GM21360 (cell line): ENCODE measurements at regions not wholly inside any gene's neighbourhood (a gene's known extent, or its start where the extent isn't known, plus 50 kb on each side); places are given as distances from the start of the nearest gene placed in this dataset.

ENCODE experiments used
- ATAC-seq: cut with Tn5 transposase; IDR thresholded peaks from one replicate; pipeline ENCODE4 v1.9.1; 2021; ENCODE audit warnings: mild to moderate bottlenecking, moderate library complexity; ENCODE audit not compliant: unreplicated experiment

DNA sequence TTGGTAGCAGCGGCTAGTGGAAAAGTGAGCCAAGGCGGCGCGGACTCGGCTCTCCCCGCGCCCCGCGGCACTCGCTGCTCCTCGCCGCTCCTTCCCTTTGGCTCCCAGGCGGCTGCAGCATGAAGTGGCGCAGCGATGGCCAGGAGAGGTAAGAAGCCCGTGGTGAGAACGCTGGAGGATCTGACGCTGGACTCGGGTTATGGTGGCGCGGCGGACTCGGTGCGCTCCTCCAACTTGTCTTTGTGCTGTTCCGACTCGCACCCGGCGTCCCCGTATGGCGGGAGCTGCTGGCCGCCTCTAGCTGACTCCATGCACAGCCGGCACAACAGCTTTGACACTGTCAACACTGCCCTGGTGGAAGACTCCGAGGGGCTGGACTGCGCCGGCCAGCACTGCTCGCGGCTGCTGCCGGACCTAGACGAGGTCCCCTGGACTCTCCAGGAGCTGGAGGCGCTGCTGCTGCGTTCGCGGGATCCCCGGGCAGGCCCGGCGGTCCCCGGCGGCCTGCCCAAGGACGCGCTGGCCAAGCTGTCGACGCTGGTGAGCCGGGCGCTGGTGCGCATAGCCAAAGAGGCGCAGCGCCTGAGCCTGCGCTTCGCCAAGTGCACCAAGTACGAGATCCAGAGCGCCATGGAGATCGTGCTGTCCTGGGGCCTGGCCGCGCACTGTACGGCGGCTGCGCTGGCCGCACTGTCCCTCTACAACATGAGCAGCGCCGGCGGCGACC is 225.6 kb upstream of the CRY1 start:
- no peak for ATAC-seq

DNA sequence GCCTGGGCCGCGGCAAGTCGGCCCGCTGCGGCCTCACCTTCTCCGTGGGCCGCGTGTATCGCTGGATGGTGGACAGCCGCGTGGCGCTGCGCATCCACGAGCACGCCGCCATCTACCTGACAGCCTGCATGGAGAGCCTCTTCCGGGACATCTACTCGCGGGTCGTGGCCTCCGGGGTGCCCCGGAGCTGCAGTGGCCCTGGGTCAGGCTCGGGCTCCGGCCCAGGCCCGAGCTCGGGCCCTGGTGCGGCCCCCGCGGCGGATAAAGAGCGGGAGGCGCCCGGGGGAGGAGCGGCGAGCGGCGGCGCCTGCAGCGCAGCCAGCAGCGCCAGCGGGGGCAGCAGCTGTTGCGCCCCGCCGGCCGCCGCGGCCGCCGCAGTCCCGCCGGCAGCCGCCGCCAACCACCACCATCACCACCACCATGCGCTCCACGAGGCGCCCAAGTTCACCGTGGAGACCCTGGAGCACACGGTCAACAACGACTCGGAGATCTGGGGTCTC is 226.2 kb upstream of the CRY1 start:
- no peak for ATAC-seq

DNA sequence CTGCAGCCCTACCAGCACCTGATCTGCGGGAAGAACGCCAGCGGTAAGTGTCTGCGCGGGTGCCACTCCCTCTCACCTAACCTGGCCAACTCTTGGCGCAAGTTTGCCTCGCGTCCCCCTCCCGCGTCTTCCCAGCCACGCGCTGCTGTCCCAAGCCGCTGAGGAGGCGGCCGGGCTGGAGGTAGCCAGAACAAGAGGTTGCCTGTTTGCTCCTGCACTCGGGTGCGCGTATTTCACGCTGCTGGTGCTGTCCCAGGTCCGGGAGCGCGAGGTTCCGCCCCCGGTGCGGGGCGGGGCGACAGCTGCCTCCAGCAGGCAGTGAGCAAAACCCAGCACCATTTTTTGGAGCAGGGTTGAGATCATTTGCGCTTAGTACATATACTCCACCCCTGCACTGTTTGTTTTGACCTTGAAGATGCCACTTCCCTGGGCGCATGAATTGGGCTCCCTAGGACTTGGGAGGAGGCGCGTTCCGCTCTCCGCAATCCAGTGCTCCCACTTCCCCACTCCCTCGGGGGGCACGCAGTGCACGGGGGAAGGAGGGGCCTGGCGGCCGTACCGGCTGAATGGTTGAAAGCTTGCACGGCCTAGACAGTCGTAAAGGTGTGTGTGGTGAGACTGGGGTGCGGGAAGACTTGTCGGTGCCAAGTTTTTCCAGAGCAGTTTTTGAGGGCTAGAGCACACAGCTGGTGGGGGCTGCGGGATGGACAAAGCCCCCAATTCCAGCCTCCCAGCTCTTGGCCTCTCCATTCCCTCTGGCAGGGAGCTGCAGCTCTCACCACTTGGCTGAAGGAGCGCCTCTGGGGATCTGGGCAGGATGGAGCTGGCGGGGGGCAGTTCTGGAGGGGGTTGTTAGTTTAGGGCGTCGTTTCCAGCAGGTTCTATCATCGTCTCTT is 226.9 kb upstream of the CRY1 start:
- ATAC-seq = no peak

DNA sequence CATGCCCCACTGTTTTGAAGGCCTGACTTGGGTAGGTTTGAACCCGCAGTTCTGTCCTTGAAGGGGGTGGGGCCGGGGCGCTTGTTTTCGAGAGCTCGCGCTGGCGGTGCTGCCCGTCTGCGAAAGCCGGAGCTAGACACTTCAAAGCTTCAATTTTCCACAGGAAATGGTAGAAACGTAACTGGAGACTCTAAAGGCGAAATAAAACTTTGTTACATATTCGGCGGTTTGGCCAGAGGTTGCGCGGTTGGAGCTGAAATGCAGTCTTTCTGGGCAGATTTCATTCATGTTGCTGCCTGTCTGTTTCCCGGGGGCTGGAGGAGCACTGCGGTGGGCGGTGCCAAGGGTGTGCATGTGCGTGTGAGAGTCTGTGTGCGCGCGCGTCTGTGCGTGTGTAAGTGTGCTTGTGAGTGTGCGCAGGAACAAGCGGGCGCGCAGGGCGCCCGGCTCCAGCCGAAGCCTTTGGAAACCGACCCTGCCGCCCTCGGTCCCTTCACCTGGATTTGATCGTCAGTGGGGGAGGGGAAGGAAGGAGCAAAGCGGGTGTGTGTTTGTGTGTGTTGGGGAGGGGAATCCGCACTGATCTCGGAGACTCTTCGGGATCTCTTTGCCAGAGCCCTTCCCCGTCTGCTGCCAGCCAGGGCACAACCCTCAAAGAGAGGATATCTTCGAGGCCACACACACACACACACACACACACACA is 227.7 kb upstream of the CRY1 start:
- no peak for ATAC-seq

DNA sequence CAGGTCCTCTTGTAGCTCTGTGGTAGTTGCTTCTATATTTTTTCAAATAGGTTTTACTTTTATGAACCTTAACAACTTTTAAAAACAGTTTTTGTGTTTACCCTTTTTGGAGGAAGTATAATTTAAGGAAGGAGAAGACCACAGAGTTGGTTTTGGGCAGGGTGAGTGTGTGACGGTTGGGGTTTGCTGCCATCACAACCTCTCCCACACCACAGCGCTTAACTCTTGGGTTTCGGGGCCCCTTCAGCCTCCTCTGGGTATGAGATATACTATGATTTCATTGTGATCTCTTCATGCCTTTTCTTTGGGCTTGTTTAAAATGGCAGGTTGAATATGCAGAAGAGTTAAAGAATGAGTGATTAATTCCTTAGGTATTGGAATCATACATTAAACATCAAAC is 228.7 kb upstream of the CRY1 start:
- ATAC-seq = no peak

DNA sequence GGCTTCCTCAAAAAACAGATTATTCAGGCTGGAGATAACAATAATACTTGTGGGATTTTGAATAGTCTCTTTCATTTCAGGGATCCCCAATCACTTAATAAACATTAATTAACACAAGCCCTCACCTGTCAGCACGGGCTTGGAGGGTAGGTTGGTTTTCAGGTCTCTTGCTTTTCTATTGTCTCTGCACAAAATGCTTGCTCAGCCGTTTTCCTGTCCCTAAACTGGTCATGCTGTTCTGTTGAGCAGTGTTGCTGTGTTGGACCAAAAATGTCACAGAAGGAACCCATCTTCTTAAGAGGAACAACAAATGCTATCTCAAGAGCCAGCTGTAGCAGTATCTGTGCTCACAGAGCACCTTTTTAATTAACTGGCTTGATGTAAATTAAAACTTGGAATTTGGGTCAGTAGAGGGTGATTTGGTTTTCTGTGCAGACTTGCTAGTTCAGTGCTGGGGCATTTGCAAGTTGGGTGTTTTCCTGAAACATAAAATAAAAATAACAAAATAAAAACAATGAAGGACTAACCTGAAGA is 231.8 kb upstream of the CRY1 start:
- ATAC-seq = no peak

DNA sequence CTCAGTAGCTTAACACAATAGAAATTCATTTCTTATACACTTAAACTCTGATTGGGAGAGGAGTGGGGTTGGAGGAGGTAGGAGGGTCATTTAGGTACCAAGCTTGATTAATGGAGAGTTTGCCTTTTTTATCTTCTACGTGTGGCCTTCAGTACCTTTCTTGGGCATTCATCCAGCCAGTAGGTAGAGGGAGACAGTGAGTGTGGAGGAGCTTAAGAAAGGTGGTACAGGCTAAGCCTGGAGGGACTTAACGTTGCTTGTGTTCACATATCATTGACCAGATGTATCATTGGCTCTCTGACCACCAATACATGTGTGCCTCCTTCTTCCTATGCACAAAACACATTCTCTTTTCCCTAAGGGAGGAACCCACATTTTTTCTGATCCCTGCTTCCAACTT is 232.9 kb upstream of the CRY1 start:
- ATAC-seq = no peak

DNA sequence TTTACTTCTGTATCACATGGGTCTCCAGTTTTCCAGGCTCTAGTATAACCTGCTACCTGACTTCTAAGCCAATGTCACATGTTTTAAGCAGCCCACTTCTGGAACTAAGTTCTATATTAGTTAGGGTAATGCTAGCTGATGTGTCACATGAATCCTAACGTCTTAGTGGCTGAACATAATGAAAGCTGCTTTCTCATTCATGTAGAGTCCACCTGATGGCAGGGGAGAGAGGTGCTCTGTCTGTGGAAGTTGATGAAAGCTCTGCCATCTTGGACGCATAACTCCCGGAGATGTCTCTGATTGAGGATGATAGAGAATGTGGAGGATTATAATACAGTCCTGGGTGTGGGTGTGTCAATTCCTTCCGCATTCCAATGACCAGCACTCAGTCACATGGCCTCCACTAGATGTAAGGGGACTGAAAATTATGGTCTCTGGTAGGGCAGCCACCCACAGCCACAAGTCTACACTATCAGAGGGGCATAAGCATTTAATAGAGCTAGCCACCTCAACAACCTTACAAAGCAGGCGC is 234.4 kb upstream of the CRY1 start:
- ATAC-seq = no peak

DNA sequence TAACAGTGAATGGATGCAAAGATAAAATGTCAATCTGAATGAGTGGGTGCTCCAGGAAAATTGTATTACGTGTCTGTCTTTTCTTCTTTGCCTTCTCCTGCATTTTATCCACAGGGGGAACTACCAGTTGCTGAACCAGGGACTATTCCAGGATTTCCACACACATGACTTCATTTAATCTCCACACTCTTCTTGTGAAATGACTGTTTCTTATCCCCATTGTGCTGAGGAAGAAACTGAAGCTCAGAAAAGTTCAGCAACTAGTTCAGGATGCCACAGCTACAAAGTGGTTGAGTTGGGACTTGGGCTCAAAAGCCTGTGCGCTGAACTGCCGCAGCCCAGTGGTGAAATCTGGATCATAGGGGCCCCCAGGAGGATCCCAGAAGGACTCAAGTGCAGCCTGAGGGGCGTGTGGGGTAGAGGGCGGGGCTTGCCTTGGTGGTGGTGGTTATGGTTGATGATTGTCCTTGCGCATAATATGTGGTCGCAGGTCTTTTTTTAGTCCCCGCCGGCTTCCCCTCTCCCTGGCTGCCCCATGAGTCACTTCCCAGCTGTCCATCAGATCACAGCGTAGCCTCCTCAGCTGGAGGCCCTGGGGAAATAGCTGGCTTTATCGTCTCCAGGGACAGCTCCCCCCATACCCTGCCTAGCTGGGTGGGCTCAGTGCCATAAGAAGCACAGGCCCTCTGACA is 235.2 kb upstream of the CRY1 start:
- no peak for ATAC-seq

DNA sequence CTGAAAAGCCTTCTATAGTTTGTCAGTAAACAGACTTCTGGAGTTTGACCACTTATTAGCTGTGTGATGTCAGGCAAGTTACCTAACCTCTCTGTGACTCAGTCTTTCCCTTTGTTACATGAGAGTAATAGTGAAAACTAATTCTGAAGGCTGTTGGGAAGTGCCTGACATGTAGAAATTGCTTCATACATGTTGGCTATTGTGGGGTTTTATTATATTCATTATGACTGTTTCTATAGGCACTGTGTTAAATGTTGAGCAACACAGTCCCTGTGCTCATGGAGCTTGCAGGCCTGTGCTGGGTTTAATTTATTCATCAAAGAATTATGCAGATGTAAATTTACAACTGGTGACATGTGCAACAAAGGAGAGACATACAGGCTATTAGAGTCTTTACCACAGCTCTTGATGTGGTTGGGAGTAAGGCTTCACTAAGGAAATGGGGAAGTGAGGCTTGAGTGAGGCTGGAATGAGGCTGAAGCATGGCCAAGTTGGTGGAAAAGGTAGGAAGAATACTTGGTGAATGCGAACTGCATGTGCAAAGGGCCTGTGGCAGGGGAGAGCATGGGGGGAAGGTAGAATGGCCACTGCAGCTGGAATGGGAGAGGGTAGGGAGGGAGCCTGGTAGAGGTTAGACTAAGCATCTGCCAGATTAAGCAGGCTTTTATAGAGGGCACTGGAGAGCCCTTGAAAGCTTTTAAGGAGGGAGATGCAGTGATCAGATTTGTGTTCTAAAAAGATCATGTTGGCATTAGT is 236.4 kb upstream of the CRY1 start:
- no peak for ATAC-seq

DNA sequence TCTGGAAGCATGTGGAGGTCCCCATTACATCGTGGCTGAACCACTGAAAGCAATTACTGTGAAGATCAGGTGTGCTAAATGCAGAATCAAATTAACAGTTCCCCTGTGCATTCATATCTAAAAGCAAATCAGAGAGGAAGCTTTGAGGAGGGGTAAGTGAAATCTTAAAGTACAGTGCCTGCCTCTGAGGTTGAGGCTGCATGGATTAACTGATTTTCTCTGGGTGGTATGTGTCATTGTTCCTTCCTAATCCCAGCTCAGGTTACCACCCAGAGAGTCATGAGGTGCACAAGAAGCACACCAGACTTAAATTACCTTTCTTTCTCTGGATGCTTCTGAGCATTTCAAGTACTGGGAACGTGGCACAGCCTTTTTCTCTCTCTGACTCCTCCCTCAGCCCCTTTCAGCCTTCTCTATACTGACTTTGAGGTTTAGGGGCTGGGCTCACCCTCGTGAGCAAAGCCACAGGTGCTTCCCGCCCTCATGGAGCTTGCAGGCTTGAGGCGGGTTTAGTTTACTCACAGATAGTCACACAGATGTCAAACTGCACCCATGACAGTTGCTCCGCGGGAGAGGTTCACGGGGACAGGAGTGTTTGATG is 237.6 kb upstream of the CRY1 start:
- ATAC-seq = no peak

DNA sequence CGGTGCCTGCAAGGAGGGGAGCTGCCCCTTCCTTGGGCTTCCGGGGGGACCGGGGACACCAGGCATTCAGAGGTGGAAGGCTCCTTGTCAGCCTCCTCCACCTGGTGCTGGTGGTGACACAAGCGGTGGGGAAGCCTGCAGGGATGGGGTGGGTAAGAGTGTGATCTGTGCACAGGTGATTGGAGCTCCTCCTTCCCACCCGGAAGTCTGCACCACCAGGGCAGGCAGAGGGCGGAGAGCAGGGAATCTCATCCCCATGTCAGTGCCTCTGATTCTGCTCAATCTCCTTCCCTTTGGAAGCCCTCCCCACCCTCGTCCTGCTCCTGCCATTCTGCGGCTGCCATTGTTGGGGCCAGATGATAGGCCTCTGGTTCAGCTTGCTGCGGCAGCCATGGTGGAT is 238.1 kb upstream of the CRY1 start:
- no peak for ATAC-seq

DNA sequence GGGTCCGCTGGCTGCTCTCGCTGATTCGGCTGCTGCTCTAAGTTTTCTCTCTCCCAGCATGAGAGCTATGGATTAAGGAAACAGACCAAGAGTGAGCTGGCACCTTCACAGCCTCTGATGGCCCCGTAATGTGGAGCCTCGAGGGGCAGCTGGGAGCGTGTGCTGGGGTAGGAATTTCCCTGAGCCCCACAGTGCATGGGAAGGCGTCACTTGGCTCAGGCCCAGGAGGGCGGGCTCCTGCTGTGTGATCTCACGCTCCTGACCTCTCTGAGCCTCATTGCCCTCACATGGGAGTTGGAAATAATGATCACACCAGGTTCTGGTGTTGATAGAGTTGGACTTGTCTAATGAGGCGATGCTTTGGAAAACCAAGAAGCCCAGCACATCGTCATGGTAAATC is 238.6 kb upstream of the CRY1 start:
- no peak for ATAC-seq

DNA sequence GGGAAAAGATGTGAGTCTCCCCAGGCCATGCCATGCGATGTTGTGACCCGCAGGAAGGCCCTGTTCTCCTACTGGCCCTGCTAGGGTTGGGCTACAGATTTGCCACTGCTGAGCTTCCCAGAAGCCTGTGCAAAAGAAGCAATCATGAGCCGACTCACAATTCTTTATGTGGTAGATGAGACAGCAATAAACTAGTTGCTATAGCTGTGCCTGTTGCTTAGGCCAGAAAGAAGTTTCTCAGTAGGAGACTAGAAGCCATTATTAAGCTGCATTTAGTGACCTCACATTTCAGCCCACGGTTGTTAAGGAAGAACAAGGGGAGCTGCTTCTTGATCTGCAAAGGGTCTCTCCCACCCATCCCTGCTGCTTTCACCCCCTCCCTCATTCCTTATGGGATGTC is 239.4 kb upstream of the CRY1 start:
- ATAC-seq = no peak

DNA sequence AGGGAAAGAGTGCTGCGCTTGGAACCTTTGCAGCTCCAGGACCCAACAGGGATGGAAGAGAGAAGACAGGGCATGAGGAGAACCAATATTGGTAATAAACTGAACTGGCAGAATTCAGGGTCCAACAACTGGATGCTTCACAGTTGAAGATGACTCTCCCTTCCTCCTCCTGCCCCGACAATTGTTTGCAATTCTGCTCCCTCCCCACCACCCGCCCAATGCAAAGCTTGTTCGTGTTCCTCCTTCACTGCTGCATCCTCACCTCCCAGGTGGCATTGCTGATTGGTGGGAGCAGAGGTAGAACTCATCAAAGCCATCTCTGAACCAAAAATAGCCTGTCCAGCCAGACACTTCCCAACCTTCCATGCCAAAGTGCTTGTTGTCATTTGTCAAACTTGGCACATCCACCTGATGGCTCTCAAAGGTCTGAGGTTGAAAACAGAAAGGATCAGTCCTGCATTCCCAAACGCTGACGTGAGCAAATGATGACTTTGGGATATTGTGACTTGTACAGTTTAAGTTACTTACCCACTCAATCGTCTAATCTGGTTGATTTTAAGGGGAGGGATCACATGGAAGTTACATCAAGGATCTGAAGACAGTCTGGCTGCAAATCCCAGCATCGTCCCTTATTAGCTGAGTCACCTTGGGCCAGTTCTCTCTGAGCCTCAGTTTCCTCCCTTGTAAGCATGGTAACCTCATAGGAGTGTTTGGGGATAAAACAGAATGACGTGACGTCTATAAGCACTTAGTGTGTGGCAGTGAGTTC is 242.6 kb upstream of the CRY1 start:
- no peak for ATAC-seq

DNA sequence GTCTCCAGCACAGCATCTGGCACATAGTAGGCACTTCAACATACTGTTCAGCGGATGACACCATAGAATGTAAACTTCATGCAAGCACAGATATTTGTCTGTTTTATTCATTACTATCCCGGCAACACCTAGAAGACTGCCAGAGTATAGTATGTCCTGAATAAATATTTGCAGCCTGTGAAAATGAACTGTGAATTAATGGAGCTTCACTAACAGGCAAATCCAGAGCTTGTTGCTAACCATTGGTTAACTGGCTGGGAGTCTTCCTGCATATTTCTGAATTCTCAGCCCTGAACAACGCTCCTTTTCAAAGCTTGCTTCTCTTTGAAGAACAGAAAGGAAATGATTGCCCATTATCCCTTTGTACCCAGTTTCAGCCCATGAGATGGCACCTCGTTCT is 243.3 kb upstream of the CRY1 start:
- no peak for ATAC-seq

DNA sequence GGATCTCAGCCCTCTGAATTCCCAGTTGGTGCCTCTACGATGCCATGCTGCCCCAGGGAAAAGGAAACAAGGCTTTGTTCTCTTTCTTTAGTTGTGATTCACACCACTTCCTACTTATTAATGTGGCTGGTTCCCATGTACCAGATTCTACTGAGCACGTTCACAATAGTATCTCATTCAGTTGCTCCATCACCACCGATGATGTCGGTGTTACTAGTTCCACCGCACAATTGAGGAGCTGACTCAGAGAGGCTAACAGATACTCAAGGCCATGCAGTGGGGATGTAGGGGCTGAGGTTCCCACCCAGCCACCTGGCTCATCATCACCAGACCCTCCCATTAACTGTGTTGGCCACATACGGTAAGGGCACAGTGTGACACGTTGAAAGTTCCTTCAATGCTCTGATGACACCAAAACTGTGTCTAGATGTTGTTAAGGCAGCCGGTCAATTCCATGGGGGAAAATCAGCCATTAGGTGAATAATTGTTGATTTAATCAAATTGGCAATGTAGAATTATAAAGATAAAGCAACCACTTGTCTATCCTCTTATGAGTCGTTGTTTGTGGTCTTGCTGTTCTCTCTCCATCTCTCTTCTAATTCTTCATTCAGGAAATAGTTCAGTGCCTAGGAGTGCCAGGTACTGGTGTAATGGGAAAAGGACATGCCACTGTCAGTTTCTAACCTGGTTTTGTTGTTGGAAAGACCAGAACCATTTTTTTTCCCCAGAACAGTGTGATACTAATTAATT is 244.2 kb upstream of the CRY1 start:
- no peak for ATAC-seq

DNA sequence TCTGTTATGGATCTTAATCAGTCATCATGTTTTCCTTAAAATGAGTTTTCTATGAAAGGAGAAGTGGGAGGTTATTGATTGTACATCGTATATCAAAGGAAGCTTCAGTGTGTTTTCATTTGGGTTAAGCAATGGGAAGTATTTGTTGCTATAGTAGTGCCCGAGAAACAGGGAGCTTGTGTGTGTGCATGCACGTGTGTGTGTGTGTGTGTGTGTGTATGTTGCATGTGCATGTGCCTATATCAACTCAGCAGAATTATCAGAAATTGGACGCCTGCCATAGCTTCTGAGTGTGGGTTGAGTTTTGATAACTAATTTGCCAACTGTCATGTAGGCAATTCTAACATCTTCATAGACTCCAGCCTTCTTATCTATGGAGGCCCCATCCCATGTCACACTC is 246.1 kb upstream of the CRY1 start:
- no peak for ATAC-seq
